Mesenchymal stem cell (in vitro differentiated cells and primary cell): ENCODE measurements at regions not wholly inside any gene's neighbourhood (a gene's known extent, or its start where the extent isn't known, plus 50 kb on each side); places are given as distances from the start of the nearest gene placed in this dataset.

Source experiments
- DNase-seq: peaks from one replicate; pipeline ENCODE4 v3.0.0-alpha.2; 2013
- H2AFZ ChIP-seq: one replicate; pipeline ENCODE4 v1.6.1; 2013; ENCODE audit warnings: low read depth, mild to moderate bottlenecking, control low read depth, inconsistent platforms, low read length, moderate library complexity
- H2AK5ac ChIP-seq: 2 replicates; pipeline ENCODE4 v1.6.1; 2013; ENCODE audit warnings: low read length, moderate library complexity, mild to moderate bottlenecking, inconsistent platforms; ENCODE audit not compliant: severe bottlenecking
- H2BK120ac ChIP-seq: one replicate; pipeline ENCODE4 v1.6.1; 2013; ENCODE audit warnings: low read depth, mild to moderate bottlenecking, inconsistent platforms, low read length, moderate library complexity
- H2BK12ac ChIP-seq, 2 experiments: one replicate each; pipeline ENCODE4 v1.6.1; 2013; ENCODE audit warnings: inconsistent platforms in 2 of 2, low read length in 2 of 2, mild to moderate bottlenecking in 2 of 2, moderate library complexity in 2 of 2, control low read depth in 1 of 2
- H2BK15ac ChIP-seq: one replicate; pipeline ENCODE4 v1.6.1; 2013; ENCODE audit warnings: mild to moderate bottlenecking, low read depth, inconsistent platforms; ENCODE audit not compliant: poor library complexity, severe bottlenecking
- H2BK5ac ChIP-seq: 2 replicates; pipeline ENCODE4 v1.6.1; 2013; ENCODE audit warnings: low read depth, mild to moderate bottlenecking, low read length, control low read depth, inconsistent platforms; ENCODE audit not compliant: poor library complexity, severe bottlenecking
- H3K14ac ChIP-seq, 2 experiments: one replicate each; pipeline ENCODE4 v1.6.1; 2013; ENCODE audit warnings: inconsistent platforms in 2 of 2, low read length in 2 of 2, control low read depth in 1 of 2, mild to moderate bottlenecking in 1 of 2, moderate library complexity in 1 of 2
- H3K18ac ChIP-seq, 2 experiments: one replicate each; pipeline ENCODE4 v1.6.1; 2013; ENCODE audit warnings: inconsistent platforms in 2 of 2, low read length in 2 of 2, control low read depth in 1 of 2, low read depth in 1 of 2, mild to moderate bottlenecking in 1 of 2
- H3K23ac ChIP-seq, 2 experiments: one replicate each; pipeline ENCODE4 v1.6.1; 2013; ENCODE audit warnings: inconsistent platforms in 2 of 2, low read length in 2 of 2, mild to moderate bottlenecking in 2 of 2, moderate library complexity in 2 of 2, control low read depth in 1 of 2
- H3K27ac ChIP-seq: 2 replicates; pipeline ENCODE4 v1.5.1; 2013; ENCODE audit warnings: mild to moderate bottlenecking, moderate library complexity, low read length, control low read depth, inconsistent platforms; ENCODE audit not compliant: poor library complexity, severe bottlenecking
- H3K27me3 ChIP-seq, 2 experiments: 2 replicates each; pipeline versions ENCODE4 v1.6.1 to v1.7.0; 2013; ENCODE audit warnings: low read length in 2 of 2, mild to moderate bottlenecking in 2 of 2, moderate library complexity in 2 of 2, control low read depth in 1 of 2, inconsistent platforms in 1 of 2; ENCODE audit not compliant: control insufficient read depth in 1 of 2, insufficient read depth in 1 of 2
- H3K36me3 ChIP-seq, 2 experiments: 2 replicates each; pipeline versions ENCODE4 v1.6.1 to v1.7.0; 2013; ENCODE audit warnings: low read length in 2 of 2, control low read depth in 1 of 2, inconsistent platforms in 1 of 2, low read depth in 1 of 2, mild to moderate bottlenecking in 1 of 2; ENCODE audit not compliant: insufficient read depth in 2 of 2, control insufficient read depth in 1 of 2
- H3K4ac ChIP-seq, 2 experiments: one replicate each; pipeline ENCODE4 v1.6.1; 2013; ENCODE audit warnings: inconsistent platforms in 2 of 2, low read length in 2 of 2, mild to moderate bottlenecking in 2 of 2, moderate library complexity in 2 of 2, control low read depth in 1 of 2, low read depth in 1 of 2
- H3K4me1 ChIP-seq: 2 replicates; pipeline ENCODE4 v1.6.1; 2013; ENCODE audit warnings: low read depth, low read length, control low read depth; ENCODE audit not compliant: control insufficient read depth, insufficient read depth
- H3K4me2 ChIP-seq: 2 replicates; pipeline ENCODE4 v1.6.1; 2013; ENCODE audit warnings: low read length, mild to moderate bottlenecking, inconsistent platforms; ENCODE audit not compliant: poor library complexity, severe bottlenecking
- H3K4me3 ChIP-seq, 2 experiments: 2 replicates each; pipeline versions ENCODE4 v1.5.1 to v1.7.0; 2013; ENCODE audit warnings: low read length in 2 of 2, mild to moderate bottlenecking in 2 of 2, control low read depth in 1 of 2, low read depth in 1 of 2; ENCODE audit not compliant: insufficient read depth in 1 of 2
- H3K79me1 ChIP-seq: replicated peaks from 2 replicates; pipeline ENCODE4 v1.6.1; 2013; ENCODE audit warnings: mild to moderate bottlenecking, control low read depth, low read length, inconsistent platforms; ENCODE audit not compliant: poor library complexity, severe bottlenecking
- H3K9ac ChIP-seq: 2 replicates; pipeline ENCODE4 v1.7.0; 2013; ENCODE audit warnings: mild to moderate bottlenecking, low read length, moderate library complexity
- H3K9me3 ChIP-seq: 2 replicates; pipeline ENCODE4 v1.7.0; 2013; ENCODE audit warnings: mild to moderate bottlenecking, low read length; ENCODE audit not compliant: control insufficient read depth
- H4K8ac ChIP-seq: one replicate; pipeline ENCODE4 v1.6.1; 2013; ENCODE audit warnings: inconsistent platforms, mild to moderate bottlenecking, low read length, moderate library complexity
- H4K91ac ChIP-seq: one replicate; pipeline ENCODE4 v1.6.1; 2013; ENCODE audit warnings: mild to moderate bottlenecking, low read length, inconsistent platforms
- WGBS: methylation state at CpG from one replicate; pipeline ENCODE4 v1.1.7; 2013; ENCODE audit warnings: mixed read lengths; 5-methylcytosine and 5-hydroxymethylcytosine counted together

DNA sequence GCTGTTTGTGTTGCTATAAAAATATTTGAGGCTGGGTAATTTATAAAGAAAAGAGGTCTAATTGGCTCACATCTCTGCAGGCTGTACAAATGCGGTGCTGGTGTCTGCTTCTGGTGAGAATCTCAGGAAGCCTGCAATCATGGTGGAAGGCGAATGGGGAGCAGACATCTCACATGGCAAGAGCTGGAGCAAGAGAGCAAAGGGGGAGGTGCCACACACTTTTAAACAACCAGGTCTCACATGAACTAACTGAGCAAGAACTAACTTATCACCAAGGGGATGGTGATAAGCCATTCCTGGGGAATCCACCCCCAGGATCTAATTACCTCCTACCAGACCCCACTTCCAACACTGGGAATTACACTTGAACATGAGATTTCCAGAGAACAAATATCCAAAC is 300.7 kb upstream of the MDGA2 start:
- Histone ChIP-seq H3K4me1 (no peaks in the 10 kb centered on the region), H2AK5ac (no peak overlapping the region), H3K27me3 (no peaks in the 10 kb centered on the region), H3K4ac (no peak overlapping the region), H4K8ac (no peak overlapping the region), H3K9me3 (peaks cover 3% of the 10 kb centered on the region), H3K23ac (no peak overlapping the region), H3K27ac (no peak overlapping the region), H3K18ac (no peak overlapping the region), H2BK12ac (no peak overlapping the region), H2BK15ac (no peak overlapping the region), H3K9ac (no peak overlapping the region), H2BK5ac (no peak overlapping the region), H2BK120ac (no peak overlapping the region), H3K4me3 (no peak overlapping the region), H3K4me2 (no peak overlapping the region), H2AFZ (peak overlapping the region; percentile 81), H4K91ac (no peak overlapping the region), H3K14ac (no peak overlapping the region), H3K79me1 (no peaks in the 10 kb centered on the region), H3K36me3 (no peaks in the 10 kb centered on the region)
- 73% methylated on average over 2 of the region's 2 CpGs for WGBS
- DNase-seq, result no peak

DNA sequence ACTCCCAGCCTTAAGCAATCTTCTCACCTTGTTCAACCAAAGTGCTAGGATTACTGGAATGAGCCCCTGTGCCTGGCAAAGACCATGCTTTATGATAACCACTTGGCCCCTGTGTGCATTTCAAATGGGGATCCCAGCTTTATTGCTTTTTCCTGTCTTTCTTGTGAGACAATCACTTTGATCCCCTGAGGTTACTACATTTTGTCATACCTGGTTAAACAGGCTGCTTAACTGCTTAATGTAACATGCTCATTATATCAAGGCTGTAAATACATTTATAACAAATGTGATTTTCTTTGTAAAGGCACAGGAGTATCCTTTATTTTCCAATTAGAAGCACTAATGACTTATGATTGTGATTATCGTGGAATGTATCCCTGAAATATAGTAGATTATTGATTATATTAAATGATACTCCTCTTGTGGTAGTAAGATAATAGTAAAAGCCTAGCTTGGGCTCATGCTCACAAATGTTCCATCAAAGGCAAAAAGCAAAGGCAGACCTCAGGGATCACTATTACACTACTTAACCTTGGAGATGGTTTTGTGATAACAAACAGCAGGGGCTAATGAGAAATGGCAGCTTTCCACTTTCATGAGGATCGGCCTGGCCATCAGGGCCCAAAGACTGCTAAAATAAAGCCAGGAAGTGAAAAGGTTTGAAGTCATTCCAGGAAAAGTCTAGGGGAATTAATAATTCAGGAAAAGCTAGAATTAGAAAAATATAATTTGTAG is 290.8 kb upstream of the MDGA2 start:
- 53% methylated on average over 1 of the region's 2 CpGs for WGBS
- Histone ChIP-seq H2BK120ac (no peak overlapping the region), H2BK15ac (no peak overlapping the region), H4K91ac (no peak overlapping the region), H3K4me2 (no peak overlapping the region), H3K36me3 (no peaks in the 10 kb centered on the region), H2BK5ac (no peak overlapping the region), H2BK12ac (no peak overlapping the region), H3K79me1 (no peaks in the 10 kb centered on the region), H2AK5ac (no peak overlapping the region), H3K4me1 (no peaks in the 10 kb centered on the region), H3K27ac (no peak overlapping the region), H4K8ac (no peak overlapping the region), H2AFZ (no peak overlapping the region), H3K18ac (no peak overlapping the region), H3K4me3 (no peak overlapping the region), H3K27me3 (no peaks in the 10 kb centered on the region), H3K14ac (no peak overlapping the region), H3K9me3 (peaks cover 3% of the 10 kb centered on the region), H3K23ac (no peak overlapping the region), H3K4ac (no peak overlapping the region), H3K9ac (no peak overlapping the region)
- no peak for DNase-seq

DNA sequence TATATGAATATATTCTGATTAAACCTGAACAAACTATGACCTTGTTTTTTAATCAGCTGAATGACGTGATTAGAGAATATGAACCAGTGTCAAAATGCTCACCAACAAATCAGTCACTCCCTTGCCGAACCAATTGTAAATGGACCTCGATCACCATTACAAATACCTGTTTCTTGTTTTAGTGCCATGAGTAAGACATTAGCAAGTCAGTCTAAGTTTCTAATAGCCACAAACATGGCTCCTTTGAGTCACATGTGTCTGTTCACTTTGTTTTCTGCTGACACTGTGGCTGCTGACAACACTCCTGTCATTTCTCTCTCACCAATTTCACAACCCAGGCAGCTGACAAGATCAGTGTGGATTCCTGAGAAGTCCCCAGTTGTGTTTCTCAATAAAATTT is 286.2 kb upstream of the MDGA2 start:
- Histone ChIP-seq H3K4me3 (no peak overlapping the region), H2BK15ac (no peak overlapping the region), H3K9me3 (no peaks in the 10 kb centered on the region), H4K8ac (no peak overlapping the region), H2AK5ac (no peak overlapping the region), H3K14ac (no peak overlapping the region), H2BK120ac (no peak overlapping the region), H3K79me1 (no peaks in the 10 kb centered on the region), H3K27ac (no peak overlapping the region), H3K4me1 (no peaks in the 10 kb centered on the region), H3K27me3 (no peaks in the 10 kb centered on the region), H3K9ac (no peak overlapping the region), H4K91ac (no peak overlapping the region), H2BK12ac (no peak overlapping the region), H2BK5ac (no peak overlapping the region), H3K23ac (no peak overlapping the region), H3K4me2 (no peak overlapping the region), H3K4ac (no peak overlapping the region), H2AFZ (no peak overlapping the region), H3K36me3 (no peaks in the 10 kb centered on the region), H3K18ac (no peak overlapping the region)
- WGBS, result 96% methylated on average over 3 of the region's 3 CpGs
- peak; percentile 7 for DNase-seq

DNA sequence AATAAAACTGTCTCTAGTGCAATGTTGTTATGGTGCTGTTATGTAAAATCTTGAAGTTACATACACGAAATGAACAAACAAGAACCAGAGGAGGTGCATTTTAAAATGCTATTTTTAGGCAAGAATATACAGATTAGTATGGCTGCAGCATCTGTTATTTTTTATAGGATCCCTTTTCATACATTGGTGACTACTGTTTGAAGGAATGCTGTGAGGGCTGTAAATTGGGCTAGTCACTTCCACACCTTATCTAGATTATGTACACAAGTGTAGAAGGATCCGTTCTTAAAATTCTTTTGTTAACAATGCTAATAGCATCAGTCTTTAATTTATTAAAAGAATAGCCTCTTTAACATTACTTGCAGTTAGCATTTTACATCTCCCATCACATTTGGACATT is 284.3 kb upstream of the MDGA2 start:
- no peak overlapping the region for H4K91ac ChIP-seq
- H3K4me2 ChIP-seq, result no peak overlapping the region
- no peak overlapping the region for H3K23ac ChIP-seq
- 71% methylated on average over 1 of the region's 2 CpGs for WGBS
- H3K18ac ChIP-seq, result no peak overlapping the region
- DNase-seq, result peak; percentile 51
- no peak overlapping the region for H2BK120ac ChIP-seq
- H3K27me3 ChIP-seq, result no peaks in the 10 kb centered on the region
- no peak overlapping the region for H3K9ac ChIP-seq
- H3K27ac ChIP-seq, result no peak overlapping the region
- no peak overlapping the region for H2BK5ac ChIP-seq
- no peak overlapping the region for H3K14ac ChIP-seq
- H2BK15ac ChIP-seq, result no peak overlapping the region
- no peak overlapping the region for H2AK5ac ChIP-seq
- no peak overlapping the region for H2AFZ ChIP-seq
- H3K79me1 ChIP-seq, result no peaks in the 10 kb centered on the region
- H3K4me1 ChIP-seq, result no peaks in the 10 kb centered on the region
- no peaks in the 10 kb centered on the region for H3K36me3 ChIP-seq
- H4K8ac ChIP-seq, result no peak overlapping the region
- no peak overlapping the region for H2BK12ac ChIP-seq
- H3K4ac ChIP-seq, result no peak overlapping the region
- H3K9me3 ChIP-seq, result no peaks in the 10 kb centered on the region
- H3K4me3 ChIP-seq, result no peak overlapping the region
